OCI-LY7 (cell line): ENCODE measurements at regions not wholly inside any gene's neighbourhood (a gene's known extent, or its start where the extent isn't known, plus 50 kb on each side); places are given as distances from the start of the nearest gene placed in this dataset.

Experiments used
- BruUV-seq: library from RNA; stranded (reverse); fragments of 400-500 nt; replicated peaks from 2 replicates; lab custom pipeline; 2021; lab: Mats Ljungman, UMichigan
- CTCF ChIA-PET: fragments of 300-600 bp; sonication (Branson Sonifier 250); formaldehyde crosslinking; loops from one replicate; lab custom pipeline; 2022; ENCODE audit warnings: antibody characterized with exemption; ENCODE audit not compliant: unreplicated experiment; lab: Charles Lee
- POLR2A ChIA-PET: fragments of 300-600 bp; sonication (Branson Sonifier 250); formaldehyde crosslinking; loops from one replicate; lab custom pipeline; 2022; ENCODE audit warnings: antibody characterized with exemption; lab: Charles Lee
- DNase-seq: peaks from one replicate; pipeline ENCODE4 v3.0.0-alpha.2; 2015; ENCODE audit warnings: low spot score
- H2AFZ ChIP-seq: fragments of 200-600 bp; sonication (generic), shearing (Covaris generic); 2 replicates; pipeline ENCODE4 v1.6.1; 2014; ENCODE audit warnings: mild to moderate bottlenecking, antibody characterized with exemption, low read length, moderate library complexity
- H3K27ac ChIP-seq: fragments of 200-600 bp; sonication (generic); 2 replicates; pipeline ENCODE4 v1.5.1; 2014; ENCODE audit warnings: mixed run types, low read depth, mild to moderate bottlenecking, moderate library complexity, low read length, inconsistent platforms; ENCODE audit not compliant: poor library complexity, severe bottlenecking
- H3K36me3 ChIP-seq: fragments of 200-600 bp; sonication (generic); 2 replicates; pipeline ENCODE4 v1.6.1; 2014; ENCODE audit warnings: mild to moderate bottlenecking, antibody characterized with exemption, low read length, moderate library complexity, mixed read lengths; ENCODE audit not compliant: insufficient read depth
- H3K4me1 ChIP-seq: fragments of 200-600 bp; sonication (generic); 2 replicates; pipeline ENCODE4 v1.5.1; 2014; ENCODE audit warnings: mild to moderate bottlenecking, low read length; ENCODE audit not compliant: insufficient read depth, poor library complexity, severe bottlenecking
- H3K4me2 ChIP-seq: fragments of 200-600 bp; sonication (generic); 2 replicates; pipeline ENCODE4 v1.6.1; 2014; ENCODE audit warnings: mild to moderate bottlenecking, low read length
- H3K4me3 ChIP-seq: fragments of 200-600 bp; sonication (generic); 2 replicates; pipeline ENCODE4 v1.5.1; 2014; ENCODE audit warnings: mild to moderate bottlenecking, low read depth, low read length; ENCODE audit not compliant: poor library complexity, severe bottlenecking
- H3K79me2 ChIP-seq: fragments of 200-600 bp; sonication (generic); 2 replicates; pipeline ENCODE4 v1.6.1; 2016; ENCODE audit warnings: low read depth, mild to moderate bottlenecking, low read length, moderate library complexity, mixed read lengths; ENCODE audit not compliant: insufficient read depth
- H3K9me2 ChIP-seq: fragments of 200-600 bp; sonication (generic); 2 replicates; pipeline ENCODE4 v1.6.1; 2016; ENCODE audit warnings: mild to moderate bottlenecking, low read length, mixed read lengths; ENCODE audit not compliant: insufficient read depth
- H3K9me3 ChIP-seq: fragments of 200-600 bp; sonication (generic); 2 replicates; pipeline ENCODE4 v1.6.1; 2014; ENCODE audit warnings: mild to moderate bottlenecking, mixed run types, low read length, mixed read lengths
- H4K20me1 ChIP-seq: fragments of 200-600 bp; sonication (generic); 2 replicates; pipeline ENCODE4 v1.6.1; 2014; ENCODE audit warnings: mild to moderate bottlenecking, antibody characterized with exemption, low read length, moderate library complexity, mixed read lengths; ENCODE audit not compliant: insufficient read depth
- EZH2phosphoT487 ChIP-seq: fragments of 200-600 bp; sonication (generic); IDR thresholded peaks from 2 replicates; pipeline ENCODE4 v1.6.1; 2018; ENCODE audit warnings: low read depth, borderline replicate concordance, mild to moderate bottlenecking, mixed run types, antibody characterized with exemption, low read length, moderate library complexity, mixed read lengths
- intact Hi-C: fragments of 100-400 bp; cut with micrococcal nuclease; formaldehyde crosslinking; loops from one replicate; pipeline ENCODE4 v1.10.0; 2022; ENCODE audit not compliant: unreplicated experiment
- TF ChIP-seq, protein P1 (sequence below): fragments of 200-600 bp; sonication (generic); conservative IDR thresholded peaks from 2 replicates; pipeline ENCODE4 v1.5.1; 2014; ENCODE audit warnings: mild to moderate bottlenecking, antibody characterized with exemption, low read length, moderate library complexity, mixed read lengths

DNA sequence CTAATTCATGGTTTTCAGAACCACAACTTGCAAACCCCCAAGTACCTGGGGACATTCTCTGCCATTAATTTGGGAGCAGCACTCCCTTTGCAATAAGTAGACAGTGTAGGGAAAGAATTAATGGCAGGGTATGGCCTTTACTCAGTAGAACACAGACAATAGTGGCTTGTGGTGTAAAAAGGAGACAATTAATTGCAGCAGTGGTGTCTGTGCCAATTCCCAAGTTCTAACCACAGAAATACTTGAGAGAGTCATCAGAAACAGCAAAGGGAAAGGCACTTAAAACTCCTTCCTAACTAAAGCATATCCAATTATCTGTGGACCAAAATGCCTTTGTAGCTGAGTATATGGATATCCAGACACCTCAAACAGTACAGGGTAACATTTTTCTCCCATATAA, 257.6 kb upstream of the POU3F2 start:
- Histone ChIP-seq H3K27ac (no peak overlapping the region), H4K20me1 (no peaks in the 10 kb centered on the region), H3K79me2 (no peaks in the 10 kb centered on the region), H3K9me2 (no peaks in the 10 kb centered on the region), H3K4me2 (no peak overlapping the region), H3K4me1 (no peaks in the 10 kb centered on the region), H2AFZ (no peak overlapping the region), H3K9me3 (no peaks in the 10 kb centered on the region), H3K36me3 (no peaks in the 10 kb centered on the region), H3K4me3 (no peak overlapping the region)
- TF ChIP-seq, protein P1, sequence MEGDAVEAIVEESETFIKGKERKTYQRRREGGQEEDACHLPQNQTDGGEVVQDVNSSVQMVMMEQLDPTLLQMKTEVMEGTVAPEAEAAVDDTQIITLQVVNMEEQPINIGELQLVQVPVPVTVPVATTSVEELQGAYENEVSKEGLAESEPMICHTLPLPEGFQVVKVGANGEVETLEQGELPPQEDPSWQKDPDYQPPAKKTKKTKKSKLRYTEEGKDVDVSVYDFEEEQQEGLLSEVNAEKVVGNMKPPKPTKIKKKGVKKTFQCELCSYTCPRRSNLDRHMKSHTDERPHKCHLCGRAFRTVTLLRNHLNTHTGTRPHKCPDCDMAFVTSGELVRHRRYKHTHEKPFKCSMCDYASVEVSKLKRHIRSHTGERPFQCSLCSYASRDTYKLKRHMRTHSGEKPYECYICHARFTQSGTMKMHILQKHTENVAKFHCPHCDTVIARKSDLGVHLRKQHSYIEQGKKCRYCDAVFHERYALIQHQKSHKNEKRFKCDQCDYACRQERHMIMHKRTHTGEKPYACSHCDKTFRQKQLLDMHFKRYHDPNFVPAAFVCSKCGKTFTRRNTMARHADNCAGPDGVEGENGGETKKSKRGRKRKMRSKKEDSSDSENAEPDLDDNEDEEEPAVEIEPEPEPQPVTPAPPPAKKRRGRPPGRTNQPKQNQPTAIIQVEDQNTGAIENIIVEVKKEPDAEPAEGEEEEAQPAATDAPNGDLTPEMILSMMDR = no peak
- no peak for TF ChIP-seq EZH2phosphoT487
- ChIA-PET POLR2A (no interaction called here), CTCF (no interaction called here)
- no peak for DNase-seq
- BruUV-seq = no TSS peak
- intact Hi-C loops = no loop called here

DNA sequence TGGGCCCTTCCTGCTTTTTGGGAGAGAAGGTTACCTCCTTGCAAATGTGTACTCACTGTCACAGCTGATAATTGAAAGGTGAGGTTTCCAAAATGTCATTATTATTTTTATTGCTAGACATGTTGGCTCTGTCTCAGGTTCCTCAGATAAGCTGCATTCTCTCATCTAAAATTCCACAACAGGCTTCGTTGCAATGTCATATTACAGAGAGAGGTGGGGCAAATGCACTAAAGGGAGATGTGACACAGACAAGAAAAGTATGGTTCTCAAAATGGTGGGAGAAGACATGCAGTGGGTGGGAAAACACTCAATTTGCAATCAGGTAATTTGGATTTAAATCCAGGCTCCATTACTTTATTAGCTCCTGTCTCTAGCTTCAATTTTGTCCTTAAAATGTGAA, 256.4 kb upstream of the POU3F2 start:
- Histone ChIP-seq H3K36me3 (no peaks in the 10 kb centered on the region), H3K4me2 (no peak overlapping the region), H2AFZ (no peak overlapping the region), H3K4me1 (no peaks in the 10 kb centered on the region), H3K4me3 (no peak overlapping the region), H3K79me2 (no peaks in the 10 kb centered on the region), H3K9me2 (no peaks in the 10 kb centered on the region), H3K27ac (no peak overlapping the region), H3K9me3 (no peaks in the 10 kb centered on the region), H4K20me1 (no peaks in the 10 kb centered on the region)
- ChIA-PET POLR2A (no interaction called here), CTCF (no interaction called here)
- intact Hi-C loops = no loop called here
- no peak for DNase-seq
- TF ChIP-seq, protein P1 = no peak
- TF ChIP-seq EZH2phosphoT487 = no peak
- BruUV-seq = no TSS peak

DNA sequence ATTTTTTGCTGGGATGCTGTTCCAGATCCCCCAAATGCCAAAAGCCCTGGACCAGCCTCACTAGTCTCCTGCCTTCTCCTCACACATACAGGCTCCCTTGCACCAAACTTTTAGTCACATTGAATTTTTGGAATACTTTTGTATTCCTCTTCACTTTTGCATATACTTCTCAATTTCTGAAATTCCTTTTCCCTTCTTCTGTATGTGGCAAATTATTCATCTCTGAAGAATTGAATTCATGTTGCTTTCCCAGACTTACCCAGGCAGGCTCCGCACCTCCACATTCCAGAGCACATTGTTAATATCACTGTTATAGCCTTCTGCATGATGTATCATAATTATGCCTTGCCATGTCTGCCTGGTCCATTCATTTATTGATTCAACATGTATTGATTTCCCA, 255.3 kb upstream of the POU3F2 start:
- Histone ChIP-seq H3K4me1 (no peaks in the 10 kb centered on the region), H3K9me3 (no peaks in the 10 kb centered on the region), H3K27ac (no peak overlapping the region), H3K4me2 (no peak overlapping the region), H3K9me2 (no peaks in the 10 kb centered on the region), H3K4me3 (no peak overlapping the region), H2AFZ (no peak overlapping the region), H4K20me1 (no peaks in the 10 kb centered on the region), H3K36me3 (no peaks in the 10 kb centered on the region), H3K79me2 (no peaks in the 10 kb centered on the region)
- ChIA-PET CTCF (no interaction called here), POLR2A (interaction anchor here (0.6 to 0.8 kb wide), 2 partner anchors 9 to 60 kb away, joined by 3 to 4 read pairs; no protein-coding TSS in a partner anchor)
- no peak for TF ChIP-seq EZH2phosphoT487
- TF ChIP-seq, protein P1 = no peak
- DNase-seq = no peak
- BruUV-seq = no TSS peak
- intact Hi-C loops = no loop called here
